Stomach (tissue), 4 donors: ENCODE measurements at regions not wholly inside any gene's neighbourhood (a gene's known extent, or its start where the extent isn't known, plus 50 kb on each side); places are given as distances from the start of the nearest gene placed in this dataset.

ENCODE experiments used
- POLR2A ChIP-seq, 4 donors: fragments of 450-650 bp; IDR thresholded peaks; one replicate each; pipeline ENCODE4 v1.6.1; 2016; ENCODE audit warnings: antibody characterized with exemption in 4 of 4, control low read depth in 2 of 4, mild to moderate bottlenecking in 1 of 4, moderate library complexity in 1 of 4
- POLR2AphosphoS5 ChIP-seq, 3 donors: sonication (generic); formaldehyde crosslinking; IDR thresholded peaks; one replicate each; pipeline ENCODE4 v1.6.1; 2016; ENCODE audit warnings: antibody characterized with exemption in 3 of 3
- TF ChIP-seq, protein P1 (sequence below), 7 experiments: fragments of 450-650 bp in 4 of 7; fragments of 200-600 bp in 3 of 7; sonication (generic) in 3 of 7; IDR thresholded peaks; one replicate each; pipeline ENCODE4 v1.5.1; 2016 to 2019; ENCODE audit warnings: antibody characterized with exemption in 7 of 7, control low read depth in 2 of 7, mild to moderate bottlenecking in 1 of 7

DNA sequence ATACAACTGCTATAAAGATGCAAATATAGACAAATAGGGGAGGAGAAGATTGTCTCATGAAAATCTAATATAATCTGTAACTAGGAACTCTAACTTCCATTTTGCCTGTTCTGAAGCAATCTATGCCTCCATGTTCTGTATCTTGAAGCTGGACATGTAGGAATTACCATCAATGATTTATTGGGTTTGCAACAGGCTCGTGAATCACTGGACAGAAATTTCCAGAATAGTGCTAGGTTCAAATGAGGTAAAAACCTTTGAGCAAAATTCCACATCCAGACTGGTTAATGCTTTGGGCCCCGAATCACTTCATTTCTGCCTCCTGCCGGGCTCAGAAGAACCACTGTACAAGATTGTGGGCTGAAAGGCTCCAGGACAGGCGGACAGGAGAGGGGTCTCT is 110.7 kb upstream of the CTTNBP2NL start:
- TF ChIP-seq POLR2A (IDR thresholded peaks at IDR 0.05): no peak
- no peak for TF ChIP-seq POLR2AphosphoS5 (IDR thresholded peaks at IDR 0.05)
- TF ChIP-seq, protein P1, sequence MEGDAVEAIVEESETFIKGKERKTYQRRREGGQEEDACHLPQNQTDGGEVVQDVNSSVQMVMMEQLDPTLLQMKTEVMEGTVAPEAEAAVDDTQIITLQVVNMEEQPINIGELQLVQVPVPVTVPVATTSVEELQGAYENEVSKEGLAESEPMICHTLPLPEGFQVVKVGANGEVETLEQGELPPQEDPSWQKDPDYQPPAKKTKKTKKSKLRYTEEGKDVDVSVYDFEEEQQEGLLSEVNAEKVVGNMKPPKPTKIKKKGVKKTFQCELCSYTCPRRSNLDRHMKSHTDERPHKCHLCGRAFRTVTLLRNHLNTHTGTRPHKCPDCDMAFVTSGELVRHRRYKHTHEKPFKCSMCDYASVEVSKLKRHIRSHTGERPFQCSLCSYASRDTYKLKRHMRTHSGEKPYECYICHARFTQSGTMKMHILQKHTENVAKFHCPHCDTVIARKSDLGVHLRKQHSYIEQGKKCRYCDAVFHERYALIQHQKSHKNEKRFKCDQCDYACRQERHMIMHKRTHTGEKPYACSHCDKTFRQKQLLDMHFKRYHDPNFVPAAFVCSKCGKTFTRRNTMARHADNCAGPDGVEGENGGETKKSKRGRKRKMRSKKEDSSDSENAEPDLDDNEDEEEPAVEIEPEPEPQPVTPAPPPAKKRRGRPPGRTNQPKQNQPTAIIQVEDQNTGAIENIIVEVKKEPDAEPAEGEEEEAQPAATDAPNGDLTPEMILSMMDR (IDR thresholded peaks at IDR 0.05): no peak
